Nephron progenitor cell (in vitro differentiated cells): ENCODE measurements at regions not wholly inside any gene's neighbourhood (a gene's known extent, or its start where the extent isn't known, plus 50 kb on each side); places are given as distances from the start of the nearest gene placed in this dataset.
"Not testable (repeated sequence)": the region's sequence is repeated elsewhere in the genome, so short reads cannot be mapped to it uniquely, and the experiment has no call there.

Experiments
- DNase-seq: peaks from one replicate; pipeline ENCODE4 v3.0.0; 2021
- H3K27ac Mint-ChIP-seq: 2 replicates; pipeline ENCODE4 v1.8.0; 2021; ENCODE audit warnings: mild to moderate bottlenecking, moderate library complexity, mixed read lengths
- H3K27me3 Mint-ChIP-seq: 2 replicates; pipeline ENCODE4 v1.8.0; 2021; ENCODE audit warnings: mild to moderate bottlenecking, low read depth, mixed read lengths; ENCODE audit not compliant: poor library complexity
- H3K36me3 Mint-ChIP-seq: 2 replicates; pipeline ENCODE4 v1.8.0; 2021; ENCODE audit warnings: low read depth, mixed read lengths
- H3K4me1 Mint-ChIP-seq: 2 replicates; pipeline ENCODE4 v1.8.0; 2021; ENCODE audit warnings: mixed read lengths
- H3K4me3 Mint-ChIP-seq: 2 replicates; pipeline ENCODE4 v1.8.0; 2021; ENCODE audit warnings: mild to moderate bottlenecking, moderate library complexity, mixed read lengths
- H3K9me3 Mint-ChIP-seq: 2 replicates; pipeline ENCODE4 v1.8.0; 2021; ENCODE audit warnings: mild to moderate bottlenecking, moderate library complexity, mixed read lengths
- CTCF ChIP-seq: fragments of 200-600 bp; sonication (generic); IDR thresholded peaks from 2 replicates; pipeline ENCODE4 v1.5.0; 2021; ENCODE audit warnings: antibody characterized with exemption

- TF ChIP-seq CTCF = no peak
- DNase-seq = no peak
- Mint-ChIP-seq H3K36me3 (no peaks in the 10 kb centered on the region), H3K9me3 (no peaks in the 10 kb centered on the region), H3K4me3 (no peak overlapping the region), H3K27me3 (no peaks in the 10 kb centered on the region), H3K4me1 (no peaks in the 10 kb centered on the region), H3K27ac (no peak overlapping the region)
Observed at GRCh38 chr6:141808662-141809061, 324.1 kb upstream of the GJE1 start.

GRCh38 chr6:141800973-141801372, 331.8 kb upstream of the GJE1 start:
- H3K9me3 Mint-ChIP-seq = peaks cover 11% of the 10 kb centered on the region
- not testable (repeated sequence) for H3K36me3 Mint-ChIP-seq, H3K27me3 Mint-ChIP-seq, H3K27ac Mint-ChIP-seq, DNase-seq, H3K4me1 Mint-ChIP-seq, H3K4me3 Mint-ChIP-seq

- Mint-ChIP-seq H3K27ac (no peak overlapping the region), H3K36me3 (no peaks in the 10 kb centered on the region), H3K4me3 (no peak overlapping the region), H3K4me1 (no peaks in the 10 kb centered on the region), H3K9me3 (no peaks in the 10 kb centered on the region), H3K27me3 (no peaks in the 10 kb centered on the region)
- no peak for TF ChIP-seq CTCF
- no peak for DNase-seq
Observed at GRCh38 chr6:141790921-141791320, 341.8 kb upstream of the GJE1 start.

GRCh38 chr6:141788096-141788495, 344.6 kb upstream of the GJE1 start:
- no peak for TF ChIP-seq CTCF
- Mint-ChIP-seq H3K27me3 (no peaks in the 10 kb centered on the region), H3K4me3 (no peak overlapping the region), H3K36me3 (no peaks in the 10 kb centered on the region), H3K27ac (no peak overlapping the region), H3K9me3 (no peaks in the 10 kb centered on the region), H3K4me1 (no peaks in the 10 kb centered on the region)
- no peak for DNase-seq

GRCh38 chr6:141783585-141783984, 349.1 kb upstream of the GJE1 start:
- Mint-ChIP-seq H3K36me3 (no peaks in the 10 kb centered on the region), H3K27ac (no peak overlapping the region)

GRCh38 chr6:141780296-141780695, 352.4 kb upstream of the GJE1 start:
- no peaks in the 10 kb centered on the region for H3K9me3 Mint-ChIP-seq
- H3K27me3 Mint-ChIP-seq = no peaks in the 10 kb centered on the region
- H3K27ac Mint-ChIP-seq = no peak overlapping the region
- H3K36me3 Mint-ChIP-seq = no peaks in the 10 kb centered on the region
- H3K4me1 Mint-ChIP-seq = no peaks in the 10 kb centered on the region
- TF ChIP-seq CTCF = no peak
- no peak for DNase-seq
- no peak overlapping the region for H3K4me3 Mint-ChIP-seq

More at GRCh38 chr6:141783585-141783984, 349.1 kb upstream of the GJE1 start:
- Mint-ChIP-seq H3K4me1 (no peaks in the 10 kb centered on the region), H3K9me3 (no peaks in the 10 kb centered on the region), H3K27me3 (no peaks in the 10 kb centered on the region), H3K4me3 (no peak overlapping the region)
- DNase-seq = no peak
- TF ChIP-seq CTCF = no peak
